ENCODE measurements at regions not wholly inside any gene's neighbourhood (a gene's known extent, or its start where the extent isn't known, plus 50 kb on each side); places are given as distances from the start of the nearest gene placed in this dataset.

GRCh38 chr15:46764851-46765250 is 952.5 kb upstream of the SEMA6D start:
- TF ChIP-seq CTCF (IDR thresholded peaks at IDR 0.05; ENCODE audit: low read depth, low read length, poor library complexity, severe bottlenecking) = no peak
- TF ChIP-seq EZH2phosphoT487 (IDR thresholded peaks at IDR 0.05; ENCODE audit: borderline replicate concordance, low read length) = no peak
